HEK293 (cell line): ENCODE measurements at regions not wholly inside any gene's neighbourhood (a gene's known extent, or its start where the extent isn't known, plus 50 kb on each side); places are given as distances from the start of the nearest gene placed in this dataset.
"Not testable (repeated sequence)": the region's sequence is repeated elsewhere in the genome, so short reads cannot be mapped to it uniquely, and the experiment has no call there.

Experiments used
- BCL11A ChIP-seq: fragments of 450-650 bp; formaldehyde crosslinking; IDR thresholded peaks from 2 replicates; pipeline ENCODE4 v1.5.1; 2016; ENCODE audit warnings: low read depth, missing biosample characterization, missing genetic modification characterization
- SALL2 ChIP-seq: fragments of 450-650 bp; formaldehyde crosslinking; IDR thresholded peaks from 2 replicates; pipeline ENCODE4 v1.5.0; 2017; ENCODE audit warnings: missing biosample characterization, mild to moderate bottlenecking, missing genetic modification characterization, borderline replicate concordance
- ZFP37 ChIP-seq: fragments of 450-650 bp; formaldehyde crosslinking; IDR thresholded peaks from 2 replicates; pipeline ENCODE4 v1.5.1; 2016; ENCODE audit warnings: missing biosample characterization, missing genetic modification characterization
- ZFP69B ChIP-seq: fragments of 450-650 bp; formaldehyde crosslinking; IDR thresholded peaks from 2 replicates; pipeline ENCODE4 v1.5.1; 2016; ENCODE audit warnings: missing biosample characterization, missing genetic modification characterization
- ZNF112 ChIP-seq: fragments of 450-650 bp; formaldehyde crosslinking; IDR thresholded peaks from 2 replicates; pipeline ENCODE4 v1.5.0; 2017; ENCODE audit warnings: missing biosample characterization, missing genetic modification characterization
- ZNF24 ChIP-seq: fragments of 450-650 bp; formaldehyde crosslinking; IDR thresholded peaks from 2 replicates; pipeline ENCODE4 v1.5.1; 2016; ENCODE audit warnings: missing biosample characterization, missing genetic modification characterization
- ZNF391 ChIP-seq: fragments of 450-650 bp; formaldehyde crosslinking; IDR thresholded peaks from 2 replicates; pipeline ENCODE4 v1.5.1; 2016; ENCODE audit warnings: low read depth, missing biosample characterization, missing genetic modification characterization, borderline replicate concordance
- ZNF549 ChIP-seq: fragments of 450-650 bp; IDR thresholded peaks from 2 replicates; pipeline ENCODE4 v1.5.1; 2018; ENCODE audit warnings: missing biosample characterization, missing genetic modification characterization, mild to moderate bottlenecking, inconsistent platforms, moderate library complexity
- ZNF654 ChIP-seq: fragments of 450-650 bp; formaldehyde crosslinking; IDR thresholded peaks from 2 replicates; pipeline ENCODE4 v1.5.1; 2016; ENCODE audit warnings: low read depth, missing biosample characterization, missing genetic modification characterization
- TF ChIP-seq, protein P1 (sequence below): fragments of 450-650 bp; formaldehyde crosslinking; IDR thresholded peaks from 2 replicates; pipeline ENCODE4 v1.5.1; 2016; ENCODE audit warnings: missing biosample characterization, missing genetic modification characterization
- TF ChIP-seq, protein P2 (sequence below): IDR thresholded peaks from 2 replicates; pipeline ENCODE4 v1.6.1; 2011; ENCODE audit warnings: mild to moderate bottlenecking, low read depth, low read length, borderline replicate concordance
- TF ChIP-seq, protein P3 (sequence below): fragments of 450-650 bp; formaldehyde crosslinking; IDR thresholded peaks from 2 replicates; pipeline ENCODE4 v1.5.1; 2016; ENCODE audit warnings: missing biosample characterization, missing genetic modification characterization
- TF ChIP-seq, protein P4 (sequence below): fragments of 450-650 bp; formaldehyde crosslinking; IDR thresholded peaks from 2 replicates; pipeline ENCODE4 v1.5.1; 2016; ENCODE audit warnings: missing biosample characterization, missing genetic modification characterization

DNA sequence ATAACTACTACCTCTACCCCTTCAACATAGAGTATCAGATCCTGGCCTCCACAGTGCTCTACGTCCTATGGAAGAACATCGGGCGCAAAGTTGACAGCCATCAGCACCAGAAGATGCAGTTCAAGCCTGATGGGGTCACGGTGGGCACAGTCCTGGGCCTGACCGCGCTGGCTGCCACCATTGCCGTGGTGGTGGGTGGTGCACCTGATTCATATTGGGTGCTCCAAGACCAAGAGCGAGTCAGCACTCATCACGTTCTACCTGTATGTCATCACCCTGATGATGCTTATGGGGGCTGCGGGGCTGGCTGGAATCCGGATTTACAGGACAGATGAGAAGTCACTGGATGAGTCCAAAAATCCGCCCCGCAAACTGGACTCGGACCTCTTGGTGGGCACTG lies 846.4 kb downstream of the RPIA start:
- TF ChIP-seq, protein P1, sequence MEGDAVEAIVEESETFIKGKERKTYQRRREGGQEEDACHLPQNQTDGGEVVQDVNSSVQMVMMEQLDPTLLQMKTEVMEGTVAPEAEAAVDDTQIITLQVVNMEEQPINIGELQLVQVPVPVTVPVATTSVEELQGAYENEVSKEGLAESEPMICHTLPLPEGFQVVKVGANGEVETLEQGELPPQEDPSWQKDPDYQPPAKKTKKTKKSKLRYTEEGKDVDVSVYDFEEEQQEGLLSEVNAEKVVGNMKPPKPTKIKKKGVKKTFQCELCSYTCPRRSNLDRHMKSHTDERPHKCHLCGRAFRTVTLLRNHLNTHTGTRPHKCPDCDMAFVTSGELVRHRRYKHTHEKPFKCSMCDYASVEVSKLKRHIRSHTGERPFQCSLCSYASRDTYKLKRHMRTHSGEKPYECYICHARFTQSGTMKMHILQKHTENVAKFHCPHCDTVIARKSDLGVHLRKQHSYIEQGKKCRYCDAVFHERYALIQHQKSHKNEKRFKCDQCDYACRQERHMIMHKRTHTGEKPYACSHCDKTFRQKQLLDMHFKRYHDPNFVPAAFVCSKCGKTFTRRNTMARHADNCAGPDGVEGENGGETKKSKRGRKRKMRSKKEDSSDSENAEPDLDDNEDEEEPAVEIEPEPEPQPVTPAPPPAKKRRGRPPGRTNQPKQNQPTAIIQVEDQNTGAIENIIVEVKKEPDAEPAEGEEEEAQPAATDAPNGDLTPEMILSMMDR, result not testable (repeated sequence)
- not testable (repeated sequence) for TF ChIP-seq ZNF112 (tag by site-specific recombination); ZFP69B; ZNF654; ZNF391 (tag by site-specific recombination); ZFP37 (tag by site-specific recombination); ZNF24 (tag by site-specific recombination); SALL2 (tag by site-specific recombination); ZNF549; BCL11A (tag by site-specific recombination)
- TF ChIP-seq, protein P2, sequence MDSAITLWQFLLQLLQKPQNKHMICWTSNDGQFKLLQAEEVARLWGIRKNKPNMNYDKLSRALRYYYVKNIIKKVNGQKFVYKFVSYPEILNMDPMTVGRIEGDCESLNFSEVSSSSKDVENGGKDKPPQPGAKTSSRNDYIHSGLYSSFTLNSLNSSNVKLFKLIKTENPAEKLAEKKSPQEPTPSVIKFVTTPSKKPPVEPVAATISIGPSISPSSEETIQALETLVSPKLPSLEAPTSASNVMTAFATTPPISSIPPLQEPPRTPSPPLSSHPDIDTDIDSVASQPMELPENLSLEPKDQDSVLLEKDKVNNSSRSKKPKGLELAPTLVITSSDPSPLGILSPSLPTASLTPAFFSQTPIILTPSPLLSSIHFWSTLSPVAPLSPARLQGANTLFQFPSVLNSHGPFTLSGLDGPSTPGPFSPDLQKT, result not testable (repeated sequence)
- TF ChIP-seq, protein P3, sequence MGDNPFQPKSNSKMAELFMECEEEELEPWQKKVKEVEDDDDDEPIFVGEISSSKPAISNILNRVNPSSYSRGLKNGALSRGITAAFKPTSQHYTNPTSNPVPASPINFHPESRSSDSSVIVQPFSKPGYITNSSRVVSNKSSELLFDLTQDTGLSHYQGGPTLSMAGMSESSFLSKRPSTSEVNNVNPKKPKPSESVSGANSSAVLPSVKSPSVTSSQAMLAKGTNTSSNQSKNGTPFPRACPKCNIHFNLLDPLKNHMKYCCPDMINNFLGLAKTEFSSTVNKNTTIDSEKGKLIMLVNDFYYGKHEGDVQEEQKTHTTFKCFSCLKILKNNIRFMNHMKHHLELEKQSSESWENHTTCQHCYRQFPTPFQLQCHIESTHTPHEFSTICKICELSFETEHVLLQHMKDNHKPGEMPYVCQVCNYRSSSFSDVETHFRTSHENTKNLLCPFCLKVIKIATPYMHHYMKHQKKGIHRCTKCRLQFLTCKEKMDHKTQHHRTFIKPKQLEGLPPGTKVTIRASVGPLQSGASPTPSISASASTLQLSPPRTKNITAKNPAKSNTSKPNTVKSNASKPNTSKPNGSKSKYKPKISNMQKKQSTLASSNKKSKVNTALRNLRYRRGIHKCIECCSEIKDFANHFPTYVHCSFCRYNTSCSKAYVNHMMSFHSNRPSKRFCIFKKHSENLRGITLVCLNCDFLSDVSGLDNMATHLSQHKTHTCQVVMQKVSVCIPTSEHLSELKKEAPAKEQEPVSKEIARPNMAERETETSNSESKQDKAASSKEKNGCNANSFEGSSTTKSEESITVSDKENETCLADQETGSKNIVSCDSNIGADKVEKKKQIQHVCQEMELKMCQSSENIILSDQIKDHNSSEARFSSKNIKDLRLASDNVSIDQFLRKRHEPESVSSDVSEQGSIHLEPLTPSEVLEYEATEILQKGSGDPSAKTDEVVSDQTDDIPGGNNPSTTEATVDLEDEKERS (tag by site-specific recombination), result not testable (repeated sequence)
- TF ChIP-seq, protein P4, sequence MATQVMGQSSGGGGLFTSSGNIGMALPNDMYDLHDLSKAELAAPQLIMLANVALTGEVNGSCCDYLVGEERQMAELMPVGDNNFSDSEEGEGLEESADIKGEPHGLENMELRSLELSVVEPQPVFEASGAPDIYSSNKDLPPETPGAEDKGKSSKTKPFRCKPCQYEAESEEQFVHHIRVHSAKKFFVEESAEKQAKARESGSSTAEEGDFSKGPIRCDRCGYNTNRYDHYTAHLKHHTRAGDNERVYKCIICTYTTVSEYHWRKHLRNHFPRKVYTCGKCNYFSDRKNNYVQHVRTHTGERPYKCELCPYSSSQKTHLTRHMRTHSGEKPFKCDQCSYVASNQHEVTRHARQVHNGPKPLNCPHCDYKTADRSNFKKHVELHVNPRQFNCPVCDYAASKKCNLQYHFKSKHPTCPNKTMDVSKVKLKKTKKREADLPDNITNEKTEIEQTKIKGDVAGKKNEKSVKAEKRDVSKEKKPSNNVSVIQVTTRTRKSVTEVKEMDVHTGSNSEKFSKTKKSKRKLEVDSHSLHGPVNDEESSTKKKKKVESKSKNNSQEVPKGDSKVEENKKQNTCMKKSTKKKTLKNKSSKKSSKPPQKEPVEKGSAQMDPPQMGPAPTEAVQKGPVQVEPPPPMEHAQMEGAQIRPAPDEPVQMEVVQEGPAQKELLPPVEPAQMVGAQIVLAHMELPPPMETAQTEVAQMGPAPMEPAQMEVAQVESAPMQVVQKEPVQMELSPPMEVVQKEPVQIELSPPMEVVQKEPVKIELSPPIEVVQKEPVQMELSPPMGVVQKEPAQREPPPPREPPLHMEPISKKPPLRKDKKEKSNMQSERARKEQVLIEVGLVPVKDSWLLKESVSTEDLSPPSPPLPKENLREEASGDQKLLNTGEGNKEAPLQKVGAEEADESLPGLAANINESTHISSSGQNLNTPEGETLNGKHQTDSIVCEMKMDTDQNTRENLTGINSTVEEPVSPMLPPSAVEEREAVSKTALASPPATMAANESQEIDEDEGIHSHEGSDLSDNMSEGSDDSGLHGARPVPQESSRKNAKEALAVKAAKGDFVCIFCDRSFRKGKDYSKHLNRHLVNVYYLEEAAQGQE (tag by site-specific recombination), result not testable (repeated sequence)
